ENCODE measurements at regions not wholly inside any gene's neighbourhood (a gene's known extent, or its start where the extent isn't known, plus 50 kb on each side); places are given as distances from the start of the nearest gene placed in this dataset.

DNA sequence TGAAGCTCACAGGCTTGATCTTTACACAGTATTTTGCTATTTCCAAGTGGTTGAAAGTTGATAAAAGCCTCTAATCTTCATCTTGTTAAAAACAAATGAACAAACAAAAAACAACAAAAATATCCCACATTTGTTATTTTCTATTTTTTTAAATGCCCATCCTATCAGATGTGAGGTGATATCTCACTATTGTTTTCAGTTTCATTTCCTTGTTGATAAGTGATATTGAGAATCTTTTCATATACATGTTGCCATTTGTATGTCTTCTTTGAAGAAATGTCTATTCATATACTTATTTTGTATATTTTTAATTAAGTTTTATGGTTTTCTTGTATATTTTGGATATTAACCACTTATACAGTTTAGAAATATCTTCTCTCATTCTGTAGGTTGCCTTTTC lies 175.8 kb downstream of the CALCRL start:
- TF ChIP-seq, protein P1, sequence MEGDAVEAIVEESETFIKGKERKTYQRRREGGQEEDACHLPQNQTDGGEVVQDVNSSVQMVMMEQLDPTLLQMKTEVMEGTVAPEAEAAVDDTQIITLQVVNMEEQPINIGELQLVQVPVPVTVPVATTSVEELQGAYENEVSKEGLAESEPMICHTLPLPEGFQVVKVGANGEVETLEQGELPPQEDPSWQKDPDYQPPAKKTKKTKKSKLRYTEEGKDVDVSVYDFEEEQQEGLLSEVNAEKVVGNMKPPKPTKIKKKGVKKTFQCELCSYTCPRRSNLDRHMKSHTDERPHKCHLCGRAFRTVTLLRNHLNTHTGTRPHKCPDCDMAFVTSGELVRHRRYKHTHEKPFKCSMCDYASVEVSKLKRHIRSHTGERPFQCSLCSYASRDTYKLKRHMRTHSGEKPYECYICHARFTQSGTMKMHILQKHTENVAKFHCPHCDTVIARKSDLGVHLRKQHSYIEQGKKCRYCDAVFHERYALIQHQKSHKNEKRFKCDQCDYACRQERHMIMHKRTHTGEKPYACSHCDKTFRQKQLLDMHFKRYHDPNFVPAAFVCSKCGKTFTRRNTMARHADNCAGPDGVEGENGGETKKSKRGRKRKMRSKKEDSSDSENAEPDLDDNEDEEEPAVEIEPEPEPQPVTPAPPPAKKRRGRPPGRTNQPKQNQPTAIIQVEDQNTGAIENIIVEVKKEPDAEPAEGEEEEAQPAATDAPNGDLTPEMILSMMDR (IDR thresholded peaks at IDR 0.05): no peak
- no peak for TF ChIP-seq POLR2A (IDR thresholded peaks at IDR 0.05)

All from uterus (tissue), 2 donors.